M059J (cell line): ENCODE measurements at regions not wholly inside any gene's neighbourhood (a gene's known extent, or its start where the extent isn't known, plus 50 kb on each side); places are given as distances from the start of the nearest gene placed in this dataset.
A peak's percentile ranks its signal among the peaks of the same experiment; 100 is the strongest.

Source experiments
- DNase-seq: peaks from one replicate; pipeline ENCODE4 v3.0.0-alpha.2; 2012; ENCODE audit warnings: low read depth

DNA sequence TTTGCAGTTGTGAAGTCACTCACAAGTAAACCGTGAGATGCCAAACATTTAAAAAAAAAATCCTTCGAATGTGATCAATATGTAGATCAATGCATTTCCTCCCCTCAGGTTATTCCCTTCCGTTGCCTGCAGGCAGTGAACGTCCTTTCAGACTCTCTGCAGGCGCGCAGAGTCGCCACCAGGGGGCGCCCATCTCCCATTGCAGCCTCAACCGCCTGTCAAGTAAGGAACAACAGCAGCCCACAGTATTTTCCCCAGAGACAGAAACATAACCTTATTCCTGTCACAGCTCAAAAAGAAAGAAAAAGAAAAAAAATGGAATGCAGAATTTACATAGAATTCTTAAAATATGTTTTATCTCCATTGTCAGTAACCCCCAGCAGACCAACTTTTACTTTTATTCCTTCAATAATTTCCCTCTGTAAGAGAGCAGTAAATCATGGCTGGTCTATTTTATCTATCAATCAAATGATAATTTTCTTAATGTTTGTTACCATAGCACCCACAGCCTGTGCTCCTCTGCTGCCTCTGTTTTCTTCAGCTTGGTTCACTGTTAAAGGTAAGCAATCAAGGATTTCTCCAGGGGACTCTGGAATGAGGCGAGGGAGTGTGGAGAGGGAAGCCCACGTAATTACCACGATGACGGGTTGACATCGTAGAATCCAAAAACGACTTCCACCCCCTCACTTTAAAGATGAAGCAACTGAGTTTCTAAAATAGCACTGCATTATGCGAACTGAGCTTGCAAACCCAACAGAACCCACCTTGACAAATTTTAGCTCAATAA, 637.6 kb upstream of the ARGLU1 start:
- peak; percentile 35 for DNase-seq

GRCh38 chr13:107203146-107203847, 635.4 kb upstream of the ARGLU1 start:
- DNase-seq: no peak

GRCh38 chr13:107202371-107203023, 634.6 kb upstream of the ARGLU1 start:
- DNase-seq: no peak

GRCh38 chr13:107200491-107200890, 632.6 kb upstream of the ARGLU1 start:
- no peak for DNase-seq

- no peak for DNase-seq
Measured at GRCh38 chr13:107192289-107192688, 624.4 kb upstream of the ARGLU1 start.

GRCh38 chr13:107190065-107190464, 622.1 kb upstream of the ARGLU1 start:
- no peak for DNase-seq

DNA sequence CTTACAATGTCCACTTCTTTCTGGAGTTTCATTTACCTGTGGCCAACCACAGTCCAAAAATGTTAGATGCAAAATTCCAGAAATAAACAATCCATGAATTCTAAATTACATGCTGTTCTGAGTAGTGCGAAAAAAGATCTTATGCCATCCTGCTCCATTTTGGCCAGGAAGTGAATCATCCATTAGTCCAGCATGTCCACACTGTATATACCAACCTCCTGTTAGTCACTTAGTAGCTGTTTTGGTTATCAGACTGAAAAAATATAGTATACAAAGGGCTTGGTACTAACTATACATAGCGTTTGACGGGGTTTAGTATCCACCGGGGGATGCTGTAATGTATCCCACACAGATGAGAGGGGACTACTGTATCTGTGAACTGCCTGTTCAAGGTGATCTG, 618.0 kb upstream of the ARGLU1 start:
- DNase-seq: peak; percentile 16

DNA sequence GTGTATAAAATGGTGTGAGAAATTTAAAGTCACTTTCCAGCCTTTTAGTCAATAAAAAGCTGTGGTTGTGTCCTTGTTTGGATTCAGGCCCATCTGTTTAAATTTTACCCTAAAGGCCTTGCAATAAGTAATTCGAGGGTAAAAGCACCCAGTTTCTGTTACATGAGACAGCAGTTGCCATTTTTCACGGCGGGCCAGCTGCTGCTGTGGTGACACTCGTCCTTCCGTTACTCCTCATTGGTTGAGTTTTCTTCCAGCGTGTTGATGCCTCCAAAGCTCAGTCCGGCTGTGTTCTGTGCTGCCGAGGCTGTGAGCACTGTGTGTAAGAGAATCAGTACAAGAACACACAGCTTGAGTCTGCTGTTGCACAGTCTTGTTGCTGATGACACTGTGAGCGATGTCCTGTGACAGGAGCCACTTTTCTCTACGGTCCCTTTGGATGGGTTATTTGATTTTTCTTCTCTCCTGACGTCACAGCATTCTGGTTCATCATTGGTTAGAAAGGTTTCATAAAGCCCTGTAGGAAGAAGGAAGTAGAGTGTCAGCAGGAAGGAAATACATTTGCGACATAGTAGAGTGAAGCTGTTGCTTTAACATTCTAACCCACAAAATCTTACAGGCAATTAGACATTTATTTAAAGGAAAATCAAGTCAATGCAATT, 602.5 kb upstream of the ARGLU1 start:
- peak; percentile 3 for DNase-seq

DNA sequence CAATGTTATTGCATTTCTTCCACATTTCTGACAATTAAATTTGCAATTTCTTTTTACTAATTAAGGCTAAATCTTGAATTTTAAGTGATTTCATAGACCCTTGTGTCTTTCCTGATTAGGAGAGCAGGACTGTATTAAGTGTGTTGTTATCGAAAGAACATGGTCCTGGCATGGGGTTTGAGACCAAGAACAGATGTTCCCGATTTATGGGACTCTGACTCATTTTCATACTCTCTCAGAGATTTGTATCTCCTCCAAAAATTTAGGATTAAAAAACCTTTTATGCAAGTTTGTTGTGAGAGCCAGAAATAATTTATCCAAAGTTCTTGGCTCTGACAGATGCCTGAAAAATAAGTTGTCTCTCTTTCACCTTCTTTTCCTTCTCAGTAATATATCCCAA, 589.3 kb upstream of the ARGLU1 start:
- no peak for DNase-seq

- DNase-seq: no peak
Measured at GRCh38 chr13:107144432-107144831, 576.5 kb upstream of the ARGLU1 start.

- DNase-seq: no peak
Measured at GRCh38 chr13:107141767-107142166, 573.8 kb upstream of the ARGLU1 start.

- no peak for DNase-seq
Measured at GRCh38 chr13:107139006-107139405, 571.1 kb upstream of the ARGLU1 start.

DNA sequence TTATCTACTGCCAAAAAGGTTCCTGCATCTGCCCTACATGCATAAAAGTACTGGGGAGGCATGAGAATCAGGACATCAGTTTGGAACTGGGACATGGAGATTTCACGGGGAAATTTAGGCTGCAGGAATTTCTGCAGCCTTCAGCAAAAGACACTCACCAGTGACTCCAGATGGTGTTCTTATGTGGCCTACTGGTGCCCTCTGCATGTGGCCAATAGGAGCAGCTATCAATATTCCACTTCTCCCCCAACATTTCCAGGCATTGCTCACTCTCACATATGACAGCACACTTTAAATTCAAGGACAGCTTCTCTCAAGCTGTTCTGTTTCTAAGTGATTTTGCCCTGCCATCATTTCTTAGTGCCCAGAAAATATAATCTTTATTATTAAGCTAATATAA, 570.5 kb upstream of the ARGLU1 start:
- no peak for DNase-seq

DNA sequence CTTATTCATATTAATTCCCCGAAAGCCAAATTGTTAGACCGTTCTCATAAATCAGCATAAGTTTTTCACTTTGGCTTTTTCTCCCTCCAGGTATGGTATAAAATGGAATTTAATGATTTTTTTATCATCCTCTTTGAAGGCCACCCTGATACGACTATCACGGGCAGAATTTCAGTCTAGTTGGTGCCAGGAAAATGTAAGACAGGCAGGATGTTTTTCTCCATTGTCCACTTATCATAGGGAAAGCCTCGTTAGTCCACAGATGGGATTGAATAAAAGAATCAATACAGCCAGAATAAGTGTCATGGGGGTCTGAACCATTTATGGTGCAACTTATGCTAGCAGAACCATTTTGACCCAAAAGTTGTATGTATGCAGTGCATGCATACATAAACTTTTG, 566.0 kb upstream of the ARGLU1 start:
- no peak for DNase-seq

DNA sequence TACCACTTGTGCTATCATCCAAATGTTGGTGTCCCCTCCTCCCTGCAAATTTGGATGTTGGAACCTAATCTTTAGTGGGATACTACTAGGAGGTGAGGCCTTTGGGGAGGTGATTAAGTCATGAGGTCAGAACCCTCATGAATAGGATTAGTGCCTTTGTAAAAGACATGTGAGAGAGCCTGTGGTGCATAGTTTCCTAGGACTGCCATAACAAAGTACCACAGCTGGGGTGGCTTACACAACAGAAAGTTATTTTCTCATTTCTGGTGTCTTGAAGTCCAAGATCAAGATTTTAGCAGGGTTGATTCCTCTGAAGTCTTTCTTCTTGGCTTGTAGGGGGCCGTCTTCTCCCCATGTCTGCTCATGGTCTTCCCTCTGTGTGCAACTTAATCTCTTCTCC, 562.6 kb upstream of the ARGLU1 start:
- DNase-seq: no peak

GRCh38 chr13:107124730-107125129, 556.8 kb upstream of the ARGLU1 start:
- DNase-seq: no peak

DNA sequence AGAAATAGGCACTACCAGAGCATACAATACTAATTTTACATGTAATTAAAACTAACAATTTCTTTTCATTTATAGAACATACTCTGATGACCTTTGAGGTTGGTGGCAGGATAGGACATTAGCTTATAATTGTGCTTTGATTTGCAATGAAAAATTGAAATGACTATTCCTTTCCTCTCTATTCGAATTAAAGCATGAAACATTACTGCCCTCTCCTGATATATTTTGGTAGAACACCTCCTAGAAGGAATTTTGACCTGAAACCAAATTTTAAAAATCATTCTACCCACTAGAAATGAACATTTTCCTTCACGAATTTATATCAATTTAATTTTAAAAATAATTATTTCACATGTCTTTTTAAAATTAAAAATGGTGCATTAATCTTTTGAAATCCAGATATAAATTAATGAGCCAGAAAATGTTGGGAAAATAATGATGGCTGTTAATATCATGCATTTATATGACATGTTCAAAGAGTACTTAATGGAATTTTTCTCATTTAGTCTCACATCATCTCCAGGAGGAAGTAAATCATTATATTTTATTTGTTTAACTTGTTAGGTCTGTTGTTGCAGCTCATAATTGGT, 556.3 kb upstream of the ARGLU1 start:
- no peak for DNase-seq

- no peak for DNase-seq
Measured at GRCh38 chr13:107121793-107122192, 553.9 kb upstream of the ARGLU1 start.

DNA sequence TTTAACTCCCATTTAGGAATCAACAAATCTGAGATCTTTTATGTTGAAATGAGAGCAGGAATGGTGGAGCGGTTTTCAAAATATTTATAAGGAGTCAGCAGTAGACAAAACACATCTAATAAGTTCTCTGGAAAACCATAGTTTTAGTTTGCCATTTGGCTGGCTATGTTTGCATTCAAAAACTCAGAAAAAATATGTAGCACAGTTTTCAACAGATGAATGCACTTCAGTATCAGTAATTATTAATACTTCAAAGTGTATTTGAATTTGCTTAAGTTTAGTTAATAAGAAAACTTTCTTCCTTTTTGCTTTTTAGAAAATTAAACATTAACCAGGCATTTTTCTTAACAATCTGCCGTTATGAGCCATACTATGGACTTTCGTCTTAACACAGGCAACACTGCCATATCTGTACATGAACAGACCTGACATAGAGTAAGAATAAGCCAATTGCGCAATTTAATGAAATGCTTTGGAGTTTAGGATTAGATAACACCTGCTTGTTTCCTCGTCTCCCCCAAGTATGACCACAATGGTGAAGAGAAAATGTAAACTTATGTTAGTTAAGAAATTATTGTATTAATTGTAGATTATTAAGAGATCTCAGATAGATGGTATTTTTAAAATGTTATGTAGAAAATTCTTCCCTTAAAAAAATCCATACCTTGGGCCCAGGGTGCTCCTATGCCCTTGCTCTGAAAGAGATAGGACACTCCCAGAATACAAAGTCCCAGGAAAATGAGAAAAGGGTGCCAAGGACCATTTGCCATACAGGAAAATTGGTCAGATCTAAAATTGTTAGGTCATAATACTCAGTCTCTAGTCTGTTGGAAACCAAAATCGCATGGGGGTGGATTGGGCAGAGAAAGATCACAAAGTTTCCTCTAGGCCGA, 552.3 kb upstream of the ARGLU1 start:
- no peak for DNase-seq

DNA sequence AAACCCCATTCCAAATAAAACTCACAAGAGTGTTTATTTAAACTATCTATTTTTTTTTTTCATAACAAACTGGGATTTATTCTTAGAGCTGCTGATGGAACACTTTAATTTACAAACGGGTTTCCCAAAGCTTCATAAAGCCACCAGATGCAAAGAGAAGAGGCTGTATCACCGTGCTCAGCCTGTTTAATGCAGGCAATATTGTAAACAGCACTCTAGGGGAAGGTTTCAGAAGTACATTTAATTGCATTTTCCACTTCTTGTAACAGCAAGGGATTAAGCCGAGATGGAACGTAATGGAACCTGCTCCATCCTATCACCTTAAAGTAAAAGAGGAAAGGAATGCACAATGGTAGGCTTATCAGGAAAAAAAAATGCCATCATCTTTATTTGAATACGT, 550.6 kb upstream of the ARGLU1 start:
- no peak for DNase-seq
